NOMO-1 treated with dmso at 0.1 percent for 144 hours (cell line): ENCODE measurements at regions not wholly inside any gene's neighbourhood (a gene's known extent, or its start where the extent isn't known, plus 50 kb on each side); places are given as distances from the start of the nearest gene placed in this dataset.

Source experiments
- DNase-seq: peaks from one replicate; lab custom pipeline; 2025; ENCODE audit not compliant: unreplicated experiment; lab: John Stamatoyannopoulos, UW

DNA sequence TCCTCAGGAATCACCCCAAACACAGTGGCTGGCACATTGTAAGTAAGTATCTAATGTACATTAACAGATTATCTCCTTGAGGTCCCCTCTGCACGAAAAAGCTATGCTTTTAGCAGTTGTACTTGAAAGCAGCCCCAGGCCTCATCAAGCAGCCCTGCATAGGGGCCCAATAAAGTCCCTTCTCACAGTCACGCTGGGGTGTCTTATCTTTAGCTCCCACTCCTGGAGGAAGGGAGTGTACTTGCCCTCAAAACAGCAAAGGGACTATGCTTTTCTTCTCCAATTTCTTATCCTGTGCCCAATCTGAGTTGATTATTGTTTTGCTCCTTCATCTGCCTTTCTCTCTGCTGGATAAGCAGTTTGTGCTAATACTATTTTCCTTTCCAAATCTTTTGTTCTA is 168.8 kb upstream of the PLXNA2 start:
- DNase-seq, result no peak

DNA sequence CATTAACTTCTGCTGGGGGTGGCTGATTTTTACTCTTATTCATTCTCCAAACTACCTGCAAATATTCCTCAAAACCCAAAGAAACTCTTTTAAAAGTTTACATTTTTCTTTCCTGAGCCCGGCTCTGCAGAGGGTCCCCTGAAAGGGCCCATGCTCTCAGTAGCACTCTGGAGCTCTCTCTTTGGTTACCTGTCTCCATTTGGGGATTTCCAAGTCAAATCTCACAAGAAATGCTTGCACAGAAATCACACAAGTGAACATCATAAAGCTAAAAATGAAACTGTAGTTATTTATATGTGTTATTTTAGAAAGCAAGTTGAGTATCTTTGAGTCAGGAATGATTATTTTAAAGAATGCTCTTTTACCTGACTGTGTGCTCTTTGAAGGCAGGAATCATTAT is 174.5 kb upstream of the PLXNA2 start:
- DNase-seq, result no peak

DNA sequence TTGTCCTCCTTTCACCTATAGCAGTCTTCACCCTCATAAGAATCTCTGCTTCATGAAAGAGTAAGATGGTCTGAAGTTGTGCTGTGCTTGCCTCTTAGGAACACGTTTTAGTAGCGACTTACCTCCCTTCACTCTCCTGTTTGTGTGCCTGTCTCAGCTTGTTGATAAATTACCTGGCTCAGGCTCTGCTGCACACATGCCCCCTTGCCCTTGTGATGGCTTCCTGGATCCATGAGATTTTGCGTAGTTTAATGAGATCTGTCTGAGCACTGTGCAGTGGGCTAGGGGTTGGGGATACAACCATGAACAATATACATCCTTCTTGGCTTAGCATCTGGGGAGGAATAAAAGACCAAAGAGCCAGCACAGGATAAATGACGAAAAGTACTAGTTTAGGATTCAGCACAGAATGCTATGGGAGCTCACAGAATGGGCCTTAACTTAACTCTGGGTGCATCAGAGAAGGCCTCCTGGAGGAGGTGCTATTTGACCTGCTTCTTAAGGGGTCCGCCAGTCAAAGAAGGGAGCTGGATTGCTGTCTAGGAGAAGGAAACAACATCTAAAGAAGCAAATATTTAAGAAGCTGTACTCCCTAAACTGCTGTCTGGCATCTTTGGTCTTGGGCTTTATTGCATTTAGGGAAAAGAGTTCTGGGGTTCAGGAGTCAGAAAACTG is 175.7 kb upstream of the PLXNA2 start:
- DNase-seq, result no peak

DNA sequence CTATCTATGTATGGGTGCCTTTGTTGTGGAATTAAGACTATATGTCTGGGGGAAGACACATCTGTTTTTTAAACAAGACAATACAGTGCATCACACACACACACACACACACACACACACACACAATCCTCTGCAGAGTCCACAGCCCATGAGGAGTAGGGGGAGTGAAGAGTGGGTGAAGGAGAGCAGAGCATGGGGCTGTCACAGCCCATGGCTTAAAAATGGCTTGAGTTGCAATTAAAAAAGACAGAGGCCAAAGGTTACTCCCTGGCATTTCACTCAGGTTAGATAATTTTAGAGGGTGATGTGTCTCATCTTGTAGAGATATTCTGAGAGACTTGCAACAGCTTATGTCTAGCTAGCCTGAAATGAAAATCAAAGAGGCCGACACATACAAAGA is 176.5 kb upstream of the PLXNA2 start:
- no peak for DNase-seq

DNA sequence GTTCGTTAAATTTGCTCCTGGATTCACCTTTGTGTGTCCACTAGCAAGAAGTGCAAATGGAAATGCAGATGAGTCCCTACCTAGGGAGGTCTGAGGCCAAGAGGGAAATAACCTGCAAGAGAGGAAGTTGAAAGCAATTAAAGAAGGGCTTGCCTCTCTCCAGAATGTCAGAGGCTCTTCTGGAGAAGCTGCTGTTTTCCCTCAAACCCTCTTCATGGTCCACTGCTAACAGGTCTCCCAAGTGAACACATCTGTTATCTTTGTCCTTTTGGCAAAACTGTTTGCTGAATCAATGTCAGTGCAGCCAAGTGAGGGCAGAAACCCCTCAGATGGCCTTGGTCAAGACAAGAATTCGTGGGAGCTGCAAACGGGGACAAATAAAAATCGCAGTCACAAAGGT is 177.3 kb upstream of the PLXNA2 start:
- no peak for DNase-seq

DNA sequence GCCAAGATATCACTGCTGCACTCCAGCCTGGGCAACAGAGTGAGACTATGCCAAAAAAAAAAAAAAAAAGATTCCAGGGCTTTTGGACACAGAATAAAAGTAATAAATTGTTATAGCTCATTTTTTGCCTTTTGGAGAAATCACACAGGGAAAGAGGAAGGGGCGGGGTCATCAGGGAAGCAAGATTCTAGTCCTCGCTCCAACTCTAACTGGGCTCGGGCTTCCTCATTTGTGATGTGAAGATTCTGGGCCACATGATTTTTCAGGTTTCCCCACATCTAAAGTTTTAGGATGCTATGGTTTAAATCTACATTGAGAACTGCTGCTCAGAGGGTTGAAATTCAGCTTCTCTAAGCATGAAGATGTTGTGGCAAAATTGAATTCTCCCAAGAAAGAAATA is 179.3 kb upstream of the PLXNA2 start:
- DNase-seq, result no peak

DNA sequence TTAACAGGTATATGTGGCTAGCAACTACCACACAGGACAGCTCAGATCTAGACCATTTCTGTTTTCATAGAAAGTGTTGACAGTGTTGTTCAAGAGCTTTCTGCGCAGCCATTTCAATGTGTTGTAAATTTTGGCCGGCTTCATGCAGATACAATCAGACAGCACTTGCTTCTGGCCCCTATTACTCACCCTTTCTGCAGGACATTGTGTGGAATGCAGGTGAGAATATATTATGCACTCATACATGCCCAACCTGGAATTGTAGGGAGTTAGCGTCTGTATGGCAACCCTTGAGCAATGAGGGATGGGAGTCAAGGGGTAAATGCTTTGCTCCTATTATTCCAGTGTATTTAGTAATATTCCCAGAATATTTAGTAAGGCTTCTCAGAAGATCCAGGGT is 180.9 kb upstream of the PLXNA2 start:
- DNase-seq, result no peak

DNA sequence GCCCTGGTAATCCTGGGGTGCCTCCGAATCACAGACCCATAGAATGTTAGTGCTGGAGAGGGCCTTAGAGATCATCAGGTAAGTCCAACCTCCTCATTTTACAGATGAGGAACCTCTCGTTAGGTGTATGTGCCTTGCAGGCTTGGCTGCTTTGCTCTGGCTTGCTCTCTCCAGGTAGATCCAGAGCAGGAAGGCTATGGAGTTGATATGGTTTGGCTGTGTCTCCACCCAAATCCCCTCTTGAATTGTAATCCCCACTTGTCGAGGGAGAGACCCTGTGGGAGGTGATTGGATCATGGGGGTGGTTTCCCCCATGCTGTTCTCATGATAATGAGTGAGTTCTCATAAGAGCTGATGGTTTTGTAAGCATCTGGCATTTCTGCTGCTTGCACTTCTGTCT is 186.0 kb upstream of the PLXNA2 start:
- DNase-seq, result no peak

DNA sequence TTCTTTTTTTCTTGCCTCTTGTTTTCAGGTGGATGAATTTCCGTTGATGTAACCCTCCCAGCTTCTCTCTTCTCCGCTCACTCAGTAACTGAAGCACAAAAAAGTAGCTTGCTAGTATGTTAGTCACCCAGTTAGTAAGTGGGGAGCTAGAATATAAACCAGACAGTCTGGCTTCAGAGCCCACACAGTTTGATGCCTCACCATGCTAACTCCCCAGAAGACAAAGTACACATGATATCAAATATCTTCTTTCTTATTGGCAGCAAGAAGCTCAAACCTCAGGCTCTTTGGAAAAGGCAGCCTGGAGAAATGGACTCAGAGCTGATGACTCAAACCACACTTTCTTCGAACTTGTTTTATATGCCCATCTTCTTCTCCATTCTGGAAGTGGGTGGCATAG is 187.5 kb upstream of the PLXNA2 start:
- DNase-seq, result no peak

DNA sequence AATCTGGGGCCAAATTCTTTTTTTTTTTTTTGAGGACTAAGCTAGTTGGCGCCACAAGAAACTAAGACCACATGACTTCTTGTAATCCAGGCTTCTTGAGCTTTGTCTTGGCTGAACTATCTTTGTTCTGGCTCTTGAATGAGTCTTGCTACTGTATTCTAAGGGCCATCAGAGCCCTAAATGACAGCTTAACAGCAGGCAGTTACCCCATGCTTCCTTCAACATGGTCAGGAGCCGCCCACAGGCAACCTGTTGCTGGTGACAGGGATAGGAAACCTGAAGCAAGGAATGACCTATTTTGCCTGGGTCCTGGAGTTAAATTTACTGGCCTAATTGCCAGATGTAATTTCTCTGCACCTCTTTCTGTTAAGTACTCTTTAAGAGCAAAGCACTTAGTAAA is 188.2 kb upstream of the PLXNA2 start:
- DNase-seq, result no peak

DNA sequence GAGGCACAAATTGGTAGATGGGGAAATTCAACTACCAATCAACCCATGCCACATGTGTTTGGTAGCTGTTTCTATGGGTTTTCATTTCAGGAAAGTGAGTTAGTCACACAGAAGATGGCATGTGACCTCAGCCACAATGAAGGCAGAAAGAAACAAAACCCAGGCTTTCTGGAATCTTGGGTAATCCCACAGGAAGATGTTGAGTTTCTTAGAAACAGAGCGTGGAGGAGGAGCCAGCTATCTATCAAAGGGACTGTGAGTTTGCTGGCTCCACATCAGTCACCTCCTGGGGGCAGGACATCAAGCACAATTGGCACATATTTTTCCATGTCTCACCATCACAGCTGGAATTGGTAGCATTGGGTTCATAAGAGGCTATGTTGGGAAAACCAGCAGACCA is 188.9 kb upstream of the PLXNA2 start:
- DNase-seq, result no peak

DNA sequence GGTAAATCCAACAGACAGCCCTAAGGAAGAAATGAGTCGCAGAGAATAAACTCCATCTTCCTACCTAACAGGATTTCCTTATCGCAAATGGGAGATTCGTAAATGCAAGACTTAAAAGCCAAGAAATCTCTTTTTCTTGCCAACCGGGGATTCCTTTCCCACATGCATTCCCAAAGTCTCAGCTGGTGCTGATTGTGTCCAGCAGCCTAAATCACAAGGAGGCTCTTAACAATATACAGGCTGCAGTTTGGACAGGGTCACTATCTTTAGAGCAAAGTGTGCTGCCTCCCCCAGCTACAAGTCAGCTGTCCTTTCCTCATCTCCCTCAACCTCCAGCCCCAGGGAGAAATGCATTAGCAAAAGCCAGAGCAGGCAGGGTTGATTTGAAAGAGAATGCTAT is 189.8 kb upstream of the PLXNA2 start:
- no peak for DNase-seq

DNA sequence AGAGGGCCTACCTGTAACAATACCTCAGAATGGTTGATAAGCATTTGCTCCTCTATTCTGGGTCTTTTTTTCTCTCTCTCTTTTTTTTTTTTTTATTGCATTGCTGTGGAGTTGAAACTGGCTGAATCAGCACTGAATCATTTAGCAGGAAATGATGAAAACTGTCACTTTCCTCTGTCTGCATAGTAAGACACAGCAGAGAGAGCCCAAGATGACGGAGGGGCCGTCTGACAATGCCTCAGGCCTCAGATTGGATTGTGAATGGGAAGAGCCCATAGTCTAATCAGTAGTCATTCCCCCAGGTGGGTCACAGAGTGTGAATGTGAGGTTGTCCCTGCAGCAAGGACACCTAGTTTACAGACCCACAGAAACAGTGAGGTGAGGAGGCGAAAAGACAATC is 193.2 kb upstream of the PLXNA2 start:
- no peak for DNase-seq

DNA sequence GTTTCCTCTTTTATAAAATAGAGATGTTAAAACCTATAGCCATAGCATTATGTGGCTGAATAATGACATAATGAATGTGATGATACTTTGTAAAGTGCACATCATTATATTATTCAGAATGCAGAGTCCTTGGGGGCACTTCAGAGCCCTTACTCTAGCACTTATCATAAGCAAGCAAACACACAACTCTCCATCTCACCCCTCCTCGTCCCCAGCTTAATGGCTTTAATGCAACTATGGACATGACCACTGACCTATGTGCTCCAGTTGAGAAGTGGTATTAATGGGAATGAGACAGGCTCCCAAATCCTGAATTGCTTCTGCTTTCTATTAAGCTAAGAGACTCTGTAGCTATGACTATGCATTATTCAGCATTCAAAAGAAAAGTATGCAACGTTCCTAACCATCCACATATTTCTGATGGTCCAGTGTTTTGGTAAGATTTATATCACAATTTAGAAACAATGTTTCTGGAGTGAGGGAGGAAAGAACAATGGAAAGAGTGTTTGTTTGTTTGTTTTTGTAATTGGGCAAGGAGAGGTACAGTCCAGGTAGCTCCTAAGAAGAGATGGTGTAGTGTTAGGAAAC is 194.0 kb upstream of the PLXNA2 start:
- no peak for DNase-seq

DNA sequence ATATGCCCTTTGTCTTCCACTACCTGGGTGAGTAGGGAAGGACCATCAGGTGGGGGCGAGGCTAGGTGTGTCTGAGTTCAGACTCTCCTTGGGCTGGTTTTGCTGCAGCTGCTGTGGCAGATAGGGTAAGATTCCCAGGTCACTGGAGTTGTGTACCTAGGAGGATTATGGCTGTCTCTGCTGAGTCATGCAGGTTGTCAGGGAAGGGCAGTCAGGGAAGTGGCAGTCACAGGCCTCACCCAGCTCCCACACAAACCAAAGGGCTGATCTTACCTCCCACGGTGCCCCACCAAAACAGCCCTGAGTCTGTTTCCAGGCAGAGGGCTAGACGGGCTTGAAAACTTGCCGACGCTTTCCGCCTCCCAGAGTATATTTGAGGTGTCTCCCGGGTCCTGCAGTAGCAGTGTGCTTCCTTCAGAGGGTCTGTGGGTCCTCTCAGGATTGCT is 201.6 kb upstream of the PLXNA2 start:
- no peak for DNase-seq

DNA sequence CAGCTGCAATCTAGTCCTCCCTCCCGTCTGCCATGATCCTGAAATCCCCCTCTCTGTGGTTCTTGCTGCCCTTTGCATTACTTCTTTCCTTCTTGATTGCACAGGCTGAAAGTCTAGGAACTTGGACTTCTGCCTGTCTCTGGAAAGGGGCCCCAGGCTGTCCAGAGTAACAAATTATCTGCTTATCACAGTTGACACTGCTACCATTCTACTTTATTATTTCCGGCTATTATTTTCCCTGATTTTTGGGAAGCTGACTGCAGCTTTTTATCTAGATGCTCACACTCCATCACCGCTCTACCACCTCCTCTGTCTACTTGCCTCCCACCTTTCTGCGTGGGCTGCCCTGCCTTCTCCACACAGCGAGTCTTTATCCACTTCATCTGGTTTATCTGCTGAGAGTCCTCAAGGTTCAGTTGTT is 202.1 kb upstream of the PLXNA2 start:
- DNase-seq, result no peak

DNA sequence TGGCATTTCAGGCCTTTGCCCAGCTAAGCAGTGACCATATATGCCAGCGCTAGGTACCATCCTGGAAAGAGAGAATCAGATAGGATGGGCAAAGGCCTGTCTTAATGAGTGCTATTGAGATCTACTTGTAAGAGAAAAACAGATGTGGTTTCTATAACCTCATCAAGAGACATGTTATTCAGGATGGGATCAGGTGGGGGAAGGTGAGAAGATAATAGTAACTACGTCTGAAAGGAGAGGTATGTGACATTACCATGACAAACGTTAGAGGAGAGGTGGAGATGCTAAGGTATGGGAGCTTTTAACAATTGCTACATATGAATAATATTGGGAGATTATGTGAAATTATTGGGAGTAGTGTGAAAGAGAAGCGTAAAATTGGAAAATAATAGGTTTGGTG is 204.2 kb upstream of the PLXNA2 start:
- DNase-seq, result no peak

DNA sequence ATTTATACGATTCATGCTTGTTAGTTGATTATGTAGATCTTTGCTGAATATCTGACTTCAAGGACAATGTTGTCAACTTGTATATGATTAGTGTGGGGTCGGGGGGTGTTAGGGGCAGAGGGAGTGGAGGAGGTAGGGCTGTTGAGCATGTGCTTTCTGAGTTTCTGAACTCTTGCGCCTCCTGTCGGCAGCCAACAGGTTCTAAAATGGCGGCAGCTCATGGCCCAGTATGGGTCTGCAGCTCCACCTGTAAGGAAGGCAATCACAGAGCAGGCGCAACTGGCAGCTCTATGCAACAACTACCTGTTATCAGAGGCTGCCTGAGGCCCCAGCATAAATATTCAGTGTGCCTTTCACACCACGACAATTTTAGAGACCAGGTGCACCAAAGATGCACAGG is 205.8 kb upstream of the PLXNA2 start:
- no peak for DNase-seq

DNA sequence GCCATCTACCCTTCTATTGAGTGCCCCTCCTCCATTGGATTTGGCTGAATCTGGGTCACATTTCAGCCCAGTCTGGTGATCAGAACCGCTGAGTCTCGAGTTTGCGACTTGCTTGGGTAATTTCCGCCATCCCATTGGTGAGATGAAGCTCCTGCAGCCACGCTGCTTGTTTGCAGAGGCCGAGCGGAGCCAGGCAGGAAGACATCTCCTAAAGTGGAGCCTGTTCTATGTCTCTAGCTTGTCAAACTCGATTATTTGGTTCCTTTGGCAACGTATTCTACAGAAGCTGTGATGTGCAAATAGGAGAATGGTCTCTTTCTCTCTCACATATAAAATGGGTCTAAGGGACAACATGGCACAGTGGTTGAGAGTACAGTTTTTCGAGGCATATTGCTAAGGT is 206.8 kb upstream of the PLXNA2 start:
- DNase-seq, result no peak

DNA sequence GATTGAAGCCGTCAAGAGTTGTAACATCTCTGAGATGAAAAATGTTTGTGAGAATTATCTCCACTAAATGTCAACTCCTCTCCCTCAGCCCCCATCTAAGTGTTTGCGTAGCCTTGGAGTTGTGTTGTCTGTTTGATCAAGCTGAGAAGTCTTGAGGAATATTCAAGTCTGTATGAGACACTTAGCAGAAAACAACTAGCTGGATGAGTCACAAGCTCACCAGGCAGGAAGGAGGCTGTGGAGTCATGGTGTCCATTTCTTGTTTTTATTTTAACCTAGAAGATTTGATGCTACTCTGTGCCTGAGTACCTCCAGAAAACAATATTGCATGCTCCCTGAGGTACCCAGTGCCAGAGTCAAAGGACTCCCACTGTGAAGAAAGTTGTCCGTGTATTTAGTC is 211.6 kb upstream of the PLXNA2 start:
- DNase-seq, result no peak

DNA sequence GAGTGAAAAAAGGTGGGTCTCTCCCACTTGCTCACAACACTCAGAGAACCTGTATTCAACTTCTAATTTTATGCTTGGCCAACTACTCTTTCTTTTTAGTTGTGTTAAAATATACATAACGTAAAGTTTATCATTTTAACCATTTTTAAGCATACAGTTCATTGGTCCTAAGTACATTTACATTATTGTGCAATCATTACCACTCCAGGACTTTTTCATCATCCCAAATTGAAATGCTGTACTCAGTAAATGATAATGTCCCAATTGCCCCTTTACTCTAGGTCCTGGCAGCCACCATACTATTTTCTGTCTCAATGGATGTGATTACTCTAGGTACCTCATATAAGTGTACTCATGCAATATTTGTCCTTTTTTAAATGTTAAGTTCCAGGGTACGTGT is 212.3 kb upstream of the PLXNA2 start:
- no peak for DNase-seq

DNA sequence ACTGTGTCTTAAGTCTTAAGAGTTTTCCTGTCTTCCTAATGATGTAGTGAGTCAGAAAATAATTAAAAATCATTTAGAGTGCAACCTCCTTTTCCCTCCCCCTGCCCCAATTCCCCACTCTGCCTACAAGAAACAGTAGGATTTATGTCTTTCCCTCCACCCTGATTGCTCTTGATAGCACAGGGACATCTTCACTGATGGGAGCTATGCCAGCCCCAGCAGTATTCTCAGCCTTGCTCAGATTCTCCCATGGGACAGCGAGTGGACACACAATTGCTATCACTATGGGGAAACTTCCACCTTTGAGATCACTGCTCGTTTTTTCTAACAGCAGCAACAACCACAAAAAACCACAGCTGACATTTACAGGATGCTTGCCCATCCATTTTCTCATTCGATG is 216.6 kb upstream of the PLXNA2 start:
- no peak for DNase-seq

DNA sequence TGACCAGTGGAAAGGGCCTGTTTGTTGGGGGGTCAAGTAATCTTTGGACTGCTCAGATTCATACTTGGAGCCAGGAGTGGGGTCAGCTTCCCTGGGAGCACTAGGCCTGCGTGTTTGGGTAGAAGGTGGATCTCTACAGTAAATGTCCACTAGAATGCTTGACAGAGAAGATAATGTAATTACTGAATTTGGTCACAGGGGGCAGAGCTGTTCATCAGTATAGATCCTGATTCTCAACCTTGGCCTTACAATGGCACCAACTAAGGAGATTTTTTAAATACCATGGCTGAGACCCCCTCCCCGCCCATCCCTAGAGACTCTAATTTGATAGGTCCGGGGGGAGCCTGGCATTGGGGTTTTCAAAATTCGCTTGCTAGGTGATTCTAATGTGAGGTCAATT is 217.5 kb upstream of the PLXNA2 start:
- DNase-seq, result no peak
